ENCODE measurements at regions not wholly inside any gene's neighbourhood (a gene's known extent, or its start where the extent isn't known, plus 50 kb on each side); places are given as distances from the start of the nearest gene placed in this dataset.

DNA sequence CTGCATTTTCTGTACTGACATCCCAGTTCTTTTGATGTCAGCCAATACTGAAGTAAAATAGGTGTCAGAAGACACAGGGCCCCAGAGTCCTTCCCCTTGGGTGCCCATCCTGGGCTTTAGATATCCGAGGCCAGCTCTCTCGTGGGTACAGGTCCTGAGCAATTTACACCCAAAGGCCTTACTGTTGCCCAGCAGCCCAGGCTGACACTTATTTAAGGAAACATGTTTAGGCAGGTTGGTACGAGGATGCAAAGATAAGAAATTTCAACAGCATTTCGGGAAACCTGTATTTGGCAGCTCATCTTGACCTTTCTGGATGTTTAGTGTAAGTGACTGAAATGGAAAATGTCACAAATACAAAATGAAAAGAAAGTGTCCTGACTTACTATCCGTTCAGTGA is 130.0 kb upstream of the IL12A start:
- TF ChIP-seq, protein P1, sequence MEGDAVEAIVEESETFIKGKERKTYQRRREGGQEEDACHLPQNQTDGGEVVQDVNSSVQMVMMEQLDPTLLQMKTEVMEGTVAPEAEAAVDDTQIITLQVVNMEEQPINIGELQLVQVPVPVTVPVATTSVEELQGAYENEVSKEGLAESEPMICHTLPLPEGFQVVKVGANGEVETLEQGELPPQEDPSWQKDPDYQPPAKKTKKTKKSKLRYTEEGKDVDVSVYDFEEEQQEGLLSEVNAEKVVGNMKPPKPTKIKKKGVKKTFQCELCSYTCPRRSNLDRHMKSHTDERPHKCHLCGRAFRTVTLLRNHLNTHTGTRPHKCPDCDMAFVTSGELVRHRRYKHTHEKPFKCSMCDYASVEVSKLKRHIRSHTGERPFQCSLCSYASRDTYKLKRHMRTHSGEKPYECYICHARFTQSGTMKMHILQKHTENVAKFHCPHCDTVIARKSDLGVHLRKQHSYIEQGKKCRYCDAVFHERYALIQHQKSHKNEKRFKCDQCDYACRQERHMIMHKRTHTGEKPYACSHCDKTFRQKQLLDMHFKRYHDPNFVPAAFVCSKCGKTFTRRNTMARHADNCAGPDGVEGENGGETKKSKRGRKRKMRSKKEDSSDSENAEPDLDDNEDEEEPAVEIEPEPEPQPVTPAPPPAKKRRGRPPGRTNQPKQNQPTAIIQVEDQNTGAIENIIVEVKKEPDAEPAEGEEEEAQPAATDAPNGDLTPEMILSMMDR (IDR thresholded peaks at IDR 0.05; ENCODE audit: low read depth, low read length), result no peak
- TF ChIP-seq, protein P2, sequence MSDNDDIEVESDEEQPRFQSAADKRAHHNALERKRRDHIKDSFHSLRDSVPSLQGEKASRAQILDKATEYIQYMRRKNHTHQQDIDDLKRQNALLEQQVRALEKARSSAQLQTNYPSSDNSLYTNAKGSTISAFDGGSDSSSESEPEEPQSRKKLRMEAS (IDR thresholded peaks at IDR 0.05; ENCODE audit: low read depth, low read length), result no peak
- TF ChIP-seq POLR2A (IDR thresholded peaks at IDR 0.05; ENCODE audit: extremely low read depth, insufficient read length), result no peak

Measured in NB4 (cell line).